Mesendoderm (in vitro differentiated cells): ENCODE measurements at regions not wholly inside any gene's neighbourhood (a gene's known extent, or its start where the extent isn't known, plus 50 kb on each side); places are given as distances from the start of the nearest gene placed in this dataset.

Experiments
- DNase-seq: peaks from one replicate; pipeline ENCODE4 v3.0.0; 2013
- H2AK5ac ChIP-seq: 2 replicates; pipeline ENCODE4 v1.6.1; 2013; ENCODE audit warnings: low read length, inconsistent platforms
- H2BK120ac ChIP-seq: 2 replicates; pipeline ENCODE4 v1.6.1; 2013; ENCODE audit warnings: low read depth, mild to moderate bottlenecking, low read length, moderate library complexity, mixed read lengths
- H2BK15ac ChIP-seq: replicated peaks from 2 replicates; pipeline ENCODE4 v1.6.1; 2013; ENCODE audit warnings: low read depth, mild to moderate bottlenecking, moderate library complexity
- H2BK5ac ChIP-seq: 2 replicates; pipeline ENCODE4 v1.6.1; 2013; ENCODE audit warnings: low read length, inconsistent platforms
- H3K18ac ChIP-seq: 2 replicates; pipeline ENCODE4 v1.6.1; 2013; ENCODE audit warnings: mild to moderate bottlenecking, low read length, mixed read lengths
- H3K23ac ChIP-seq: one replicate; pipeline ENCODE4 v1.6.1; 2013; ENCODE audit warnings: low read length
- H3K27ac ChIP-seq: 2 replicates; pipeline ENCODE4 v1.5.1; 2013; ENCODE audit warnings: low read depth, mild to moderate bottlenecking, inconsistent platforms, low read length, moderate library complexity
- H3K27me3 ChIP-seq: 2 replicates; pipeline ENCODE4 v1.6.1; 2013; ENCODE audit warnings: low read length, control low read depth, mild to moderate bottlenecking, inconsistent platforms; ENCODE audit not compliant: insufficient read depth, poor library complexity
- H3K36me3 ChIP-seq: 2 replicates; pipeline ENCODE4 v1.6.1; 2013; ENCODE audit warnings: low read length, inconsistent platforms; ENCODE audit not compliant: control insufficient read depth, insufficient read depth
- H3K4ac ChIP-seq: one replicate; pipeline ENCODE4 v1.6.1; 2013; ENCODE audit warnings: low read depth, mild to moderate bottlenecking, low read length, moderate library complexity
- H3K4me1 ChIP-seq: 2 replicates; pipeline ENCODE4 v1.6.1; 2013; ENCODE audit warnings: low read depth, low read length, inconsistent platforms; ENCODE audit not compliant: control insufficient read depth
- H3K4me2 ChIP-seq: 2 replicates; pipeline ENCODE4 v1.6.1; 2013; ENCODE audit warnings: low read length
- H3K4me3 ChIP-seq: 2 replicates; pipeline ENCODE4 v1.5.1; 2013; ENCODE audit warnings: mild to moderate bottlenecking, low read length
- H3K56ac ChIP-seq: one replicate; pipeline ENCODE4 v1.6.1; 2013; ENCODE audit warnings: low read length
- H3K79me1 ChIP-seq: 2 replicates; pipeline ENCODE4 v1.6.1; 2013; ENCODE audit warnings: low read length, inconsistent platforms
- H3K79me2 ChIP-seq: 2 replicates; pipeline ENCODE4 v1.6.1; 2013; ENCODE audit warnings: mild to moderate bottlenecking, low read length; ENCODE audit not compliant: control insufficient read depth, insufficient read depth
- H3K9ac ChIP-seq: 2 replicates; pipeline ENCODE4 v1.6.1; 2013; ENCODE audit warnings: low read length, inconsistent platforms
- H4K5ac ChIP-seq: one replicate; pipeline ENCODE4 v1.6.1; 2013; ENCODE audit warnings: low read length
- H4K8ac ChIP-seq: one replicate; pipeline ENCODE4 v1.6.1; 2013; ENCODE audit warnings: low read depth, mild to moderate bottlenecking, control low read depth, low read length, moderate library complexity
- WGBS: extraction: QIAGEN DNeasy Blood & Tissue Kit; methylation state at CpG from one replicate; pipeline ENCODE4 v1.1.7; 2013; ENCODE audit warnings: low lambda C conversion rate, missing lambda C conversion rate; ENCODE audit not compliant: insufficient coverage; ENCODE audit errors: extremely low coverage; 5-methylcytosine and 5-hydroxymethylcytosine counted together

DNA sequence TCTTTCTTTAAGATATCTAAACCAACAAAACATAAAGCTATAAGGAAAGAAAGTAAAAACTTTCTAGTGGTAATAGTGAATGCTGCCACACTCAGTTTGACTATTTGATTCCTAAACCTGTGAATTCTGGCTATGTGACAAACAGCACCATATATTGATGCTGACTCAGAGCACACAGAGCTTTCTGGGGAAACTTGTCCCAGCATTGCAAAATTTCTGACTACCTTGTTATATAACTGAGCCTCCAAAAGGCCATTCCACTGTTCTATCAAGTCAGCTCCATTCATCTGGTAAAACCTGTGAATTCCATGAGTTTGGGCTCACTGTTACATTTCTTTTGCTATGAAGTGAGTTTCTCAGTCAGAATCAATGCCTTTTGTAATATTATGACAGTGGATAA, 1229.7 kb downstream of the PCDH18 start:
- no peaks in the 10 kb centered on the region for H3K4me1 ChIP-seq

DNA sequence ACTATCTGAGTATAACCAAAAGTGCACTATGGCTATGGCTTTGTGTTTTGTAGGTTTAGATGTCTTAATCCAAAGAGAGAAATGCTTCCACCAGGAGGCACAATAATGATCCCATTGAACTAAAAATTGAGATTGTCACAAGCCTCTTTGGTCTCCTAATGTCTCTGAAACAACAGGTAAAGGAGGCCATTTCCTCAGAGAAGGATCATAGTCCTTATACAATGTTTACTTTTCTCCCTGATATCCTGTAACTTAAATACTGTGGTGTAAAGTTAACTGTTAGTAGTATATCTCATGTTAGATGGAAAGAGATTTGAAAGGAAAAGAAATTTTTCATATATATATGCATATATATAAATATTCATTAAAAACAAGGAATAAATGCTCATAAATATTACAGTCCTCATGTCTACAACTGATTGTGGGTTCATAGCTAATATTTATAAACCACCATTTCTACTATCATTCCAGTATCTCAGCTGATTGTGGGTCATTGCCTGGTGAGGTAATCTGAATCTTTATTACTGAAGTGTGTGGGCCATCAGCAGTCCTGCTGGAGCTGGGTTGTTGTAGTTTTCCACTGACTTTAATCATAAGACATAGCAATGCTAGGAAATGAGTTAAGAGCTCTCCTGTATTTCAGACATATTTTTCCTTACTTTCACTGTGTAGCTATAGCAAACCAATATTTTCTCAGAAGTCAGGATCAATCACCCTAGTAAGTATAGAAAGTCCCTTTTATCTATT, 1230.4 kb downstream of the PCDH18 start:
- Histone ChIP-seq H3K4ac (no peak overlapping the region), H3K4me2 (no peak overlapping the region), H3K4me1 (no peaks in the 10 kb centered on the region), H2BK120ac (no peak overlapping the region), H4K8ac (no peak overlapping the region), H3K9ac (no peak overlapping the region), H3K79me1 (no peaks in the 10 kb centered on the region), H3K18ac (no peak overlapping the region), H3K4me3 (no peak overlapping the region), H3K27ac (no peak overlapping the region), H3K36me3 (no peaks in the 10 kb centered on the region), H3K27me3 (no peaks in the 10 kb centered on the region), H3K79me2 (no peaks in the 10 kb centered on the region), H4K5ac (no peak overlapping the region), H3K23ac (no peak overlapping the region), H2BK5ac (no peak overlapping the region), H3K56ac (no peak overlapping the region), H2AK5ac (no peak overlapping the region), H2BK15ac (no peak overlapping the region)
- no peak for DNase-seq

More for the DNA sequence above, 1229.7 kb downstream of the PCDH18 start:
- H3K23ac ChIP-seq = no peak overlapping the region
- H3K18ac ChIP-seq = no peak overlapping the region
- H3K36me3 ChIP-seq = no peaks in the 10 kb centered on the region
- H3K79me1 ChIP-seq = no peaks in the 10 kb centered on the region
- no peak overlapping the region for H2BK15ac ChIP-seq
- no peak overlapping the region for H3K27ac ChIP-seq
- H3K4me3 ChIP-seq = no peak overlapping the region
- no peak overlapping the region for H3K9ac ChIP-seq
- H3K4ac ChIP-seq = no peak overlapping the region
- no peak overlapping the region for H3K4me2 ChIP-seq
- H4K5ac ChIP-seq = no peak overlapping the region
- no peak overlapping the region for H2BK120ac ChIP-seq
- H4K8ac ChIP-seq = no peak overlapping the region
- DNase-seq = no peak
- no peak overlapping the region for H2BK5ac ChIP-seq
- no peak overlapping the region for H2AK5ac ChIP-seq
- no peak overlapping the region for H3K56ac ChIP-seq
- no peaks in the 10 kb centered on the region for H3K79me2 ChIP-seq
- H3K27me3 ChIP-seq = no peaks in the 10 kb centered on the region

DNA sequence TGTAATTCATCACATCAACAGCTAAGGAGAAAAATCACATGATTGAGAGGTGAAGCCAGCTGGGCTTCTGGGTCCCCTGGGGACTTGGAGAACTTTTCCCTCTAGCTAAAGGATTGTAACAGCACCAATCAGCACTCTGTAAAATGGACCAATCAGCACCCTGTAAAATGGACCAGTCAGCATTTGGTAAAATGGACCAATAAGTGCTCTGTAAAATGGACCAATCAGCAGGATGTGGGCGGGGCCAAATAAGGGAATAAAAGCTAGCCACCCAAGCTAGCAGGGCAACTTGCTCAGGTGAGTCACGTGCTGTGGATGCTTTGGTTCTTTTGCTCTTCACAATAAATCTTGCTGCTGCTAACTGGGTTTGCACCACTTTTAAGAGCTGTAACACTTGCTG, 1248.3 kb downstream of the PCDH18 start:
- Histone ChIP-seq H4K5ac (no peak overlapping the region), H3K4ac (no peak overlapping the region), H3K27me3 (no peaks in the 10 kb centered on the region), H3K56ac (no peak overlapping the region), H3K9ac (no peak overlapping the region), H3K36me3 (no peaks in the 10 kb centered on the region), H2BK5ac (no peak overlapping the region), H3K79me1 (no peaks in the 10 kb centered on the region), H3K4me2 (no peak overlapping the region), H3K79me2 (no peaks in the 10 kb centered on the region), H3K23ac (no peak overlapping the region), H2BK120ac (no peak overlapping the region), H2AK5ac (no peak overlapping the region), H3K27ac (no peak overlapping the region), H3K4me1 (no peaks in the 10 kb centered on the region), H2BK15ac (no peak overlapping the region), H3K18ac (no peak overlapping the region), H3K4me3 (no peak overlapping the region), H4K8ac (no peak overlapping the region)
- no CpG with 5 or more reads among the region's 2 CpGs for WGBS
- no peak for DNase-seq

DNA sequence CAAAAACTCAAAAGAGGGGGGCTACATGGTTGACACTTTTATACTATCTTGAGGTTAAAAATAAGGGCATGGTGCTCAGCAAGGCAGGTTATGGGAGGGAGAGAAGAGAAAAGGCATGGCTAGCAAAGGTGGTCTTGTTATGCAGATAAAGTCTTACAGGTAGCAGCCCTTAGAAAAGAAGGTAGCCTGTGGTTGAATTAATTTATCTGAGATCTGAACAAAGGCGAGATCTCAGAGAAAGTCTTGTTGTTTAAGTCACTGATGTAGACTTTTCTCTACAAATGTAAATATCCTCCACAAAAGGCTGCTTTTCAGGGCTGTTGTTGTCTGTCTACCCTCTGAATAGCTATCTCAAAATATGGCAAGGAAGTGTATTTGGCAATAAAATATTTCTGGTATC, 1250.4 kb downstream of the PCDH18 start:
- Histone ChIP-seq H3K79me1 (no peaks in the 10 kb centered on the region), H3K27me3 (no peaks in the 10 kb centered on the region), H3K23ac (no peak overlapping the region), H3K4me2 (no peak overlapping the region), H3K27ac (no peak overlapping the region), H4K8ac (no peak overlapping the region), H3K36me3 (no peaks in the 10 kb centered on the region), H3K4ac (no peak overlapping the region), H3K9ac (no peak overlapping the region), H3K56ac (no peak overlapping the region), H3K4me3 (no peak overlapping the region), H2BK120ac (no peak overlapping the region), H2BK15ac (no peak overlapping the region), H3K4me1 (no peaks in the 10 kb centered on the region), H2BK5ac (no peak overlapping the region), H4K5ac (no peak overlapping the region), H2AK5ac (no peak overlapping the region), H3K79me2 (no peaks in the 10 kb centered on the region), H3K18ac (no peak overlapping the region)
- no CpG with 5 or more reads among the region's 1 CpG for WGBS
- DNase-seq = no peak

DNA sequence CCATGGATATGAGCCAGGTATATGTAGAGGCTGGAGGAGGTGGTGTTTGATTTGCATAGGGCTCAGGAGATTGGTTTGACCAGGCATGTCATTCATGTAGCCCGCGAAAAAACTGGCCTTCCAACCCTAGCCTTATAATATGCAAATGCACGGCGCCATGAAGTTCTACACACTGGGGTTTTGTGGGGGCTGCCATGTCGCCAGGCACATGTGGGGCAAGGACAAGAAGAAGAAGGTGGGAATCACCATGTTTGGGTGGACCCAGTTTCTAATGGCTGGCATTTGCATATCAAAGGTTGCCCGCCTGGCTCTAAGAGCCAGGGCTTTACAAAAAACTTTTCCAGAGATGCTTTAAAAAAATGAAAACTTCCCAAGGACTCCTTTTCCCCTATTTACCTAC, 1251.0 kb downstream of the PCDH18 start:
- no CpG with 5 or more reads among the region's 6 CpGs for WGBS
- no peaks in the 10 kb centered on the region for H3K4me1 ChIP-seq
- H3K18ac ChIP-seq = no peak overlapping the region
- H3K4me2 ChIP-seq = no peak overlapping the region
- H3K27ac ChIP-seq = no peak overlapping the region
- H3K27me3 ChIP-seq = no peaks in the 10 kb centered on the region
- no peak for DNase-seq
- H3K36me3 ChIP-seq = no peaks in the 10 kb centered on the region
- no peak overlapping the region for H2BK15ac ChIP-seq
- no peak overlapping the region for H3K56ac ChIP-seq
- H3K23ac ChIP-seq = no peak overlapping the region
- H3K79me1 ChIP-seq = no peaks in the 10 kb centered on the region
- H4K8ac ChIP-seq = no peak overlapping the region
- no peak overlapping the region for H2BK120ac ChIP-seq
- no peak overlapping the region for H2BK5ac ChIP-seq
- no peak overlapping the region for H2AK5ac ChIP-seq
- no peak overlapping the region for H3K4me3 ChIP-seq
- no peak overlapping the region for H3K4ac ChIP-seq
- no peak overlapping the region for H3K9ac ChIP-seq
- no peak overlapping the region for H4K5ac ChIP-seq
- H3K79me2 ChIP-seq = no peaks in the 10 kb centered on the region

DNA sequence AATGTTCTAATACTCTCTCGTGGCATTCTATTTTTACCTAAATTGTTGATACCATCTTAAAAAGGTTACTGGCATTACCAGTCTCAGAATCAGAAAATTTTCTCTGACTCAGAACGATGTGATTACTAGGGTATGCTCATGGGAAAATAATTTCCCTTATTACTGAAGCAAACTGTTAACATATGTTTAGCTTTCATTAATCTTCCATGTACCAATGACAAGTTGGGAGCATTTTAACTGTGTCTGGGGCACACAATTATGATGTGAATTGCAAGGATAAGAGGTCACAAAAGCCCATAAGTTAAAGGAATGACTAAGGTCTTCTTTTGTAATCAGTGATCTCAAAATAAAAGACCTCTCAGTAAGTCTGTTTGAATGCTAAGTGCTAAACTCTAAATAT, 1254.6 kb downstream of the PCDH18 start:
- H2AK5ac ChIP-seq = no peak overlapping the region
- no CpG with 5 or more reads among the region's 2 CpGs for WGBS
- no peak for DNase-seq
- no peak overlapping the region for H3K4ac ChIP-seq
- H2BK15ac ChIP-seq = no peak overlapping the region
- H3K9ac ChIP-seq = no peak overlapping the region
- no peaks in the 10 kb centered on the region for H3K36me3 ChIP-seq
- H4K5ac ChIP-seq = no peak overlapping the region
- H2BK5ac ChIP-seq = no peak overlapping the region
- no peaks in the 10 kb centered on the region for H3K79me1 ChIP-seq
- no peak overlapping the region for H3K4me2 ChIP-seq
- H2BK120ac ChIP-seq = no peak overlapping the region
- no peak overlapping the region for H3K56ac ChIP-seq
- H3K18ac ChIP-seq = no peak overlapping the region
- H3K79me2 ChIP-seq = no peaks in the 10 kb centered on the region
- no peak overlapping the region for H4K8ac ChIP-seq
- H3K4me3 ChIP-seq = no peak overlapping the region
- H3K23ac ChIP-seq = no peak overlapping the region
- no peaks in the 10 kb centered on the region for H3K27me3 ChIP-seq
- H3K4me1 ChIP-seq = no peaks in the 10 kb centered on the region
- no peak overlapping the region for H3K27ac ChIP-seq
